ENCODE measurements at regions not wholly inside any gene's neighbourhood (a gene's known extent, or its start where the extent isn't known, plus 50 kb on each side); places are given as distances from the start of the nearest gene placed in this dataset.

DNA sequence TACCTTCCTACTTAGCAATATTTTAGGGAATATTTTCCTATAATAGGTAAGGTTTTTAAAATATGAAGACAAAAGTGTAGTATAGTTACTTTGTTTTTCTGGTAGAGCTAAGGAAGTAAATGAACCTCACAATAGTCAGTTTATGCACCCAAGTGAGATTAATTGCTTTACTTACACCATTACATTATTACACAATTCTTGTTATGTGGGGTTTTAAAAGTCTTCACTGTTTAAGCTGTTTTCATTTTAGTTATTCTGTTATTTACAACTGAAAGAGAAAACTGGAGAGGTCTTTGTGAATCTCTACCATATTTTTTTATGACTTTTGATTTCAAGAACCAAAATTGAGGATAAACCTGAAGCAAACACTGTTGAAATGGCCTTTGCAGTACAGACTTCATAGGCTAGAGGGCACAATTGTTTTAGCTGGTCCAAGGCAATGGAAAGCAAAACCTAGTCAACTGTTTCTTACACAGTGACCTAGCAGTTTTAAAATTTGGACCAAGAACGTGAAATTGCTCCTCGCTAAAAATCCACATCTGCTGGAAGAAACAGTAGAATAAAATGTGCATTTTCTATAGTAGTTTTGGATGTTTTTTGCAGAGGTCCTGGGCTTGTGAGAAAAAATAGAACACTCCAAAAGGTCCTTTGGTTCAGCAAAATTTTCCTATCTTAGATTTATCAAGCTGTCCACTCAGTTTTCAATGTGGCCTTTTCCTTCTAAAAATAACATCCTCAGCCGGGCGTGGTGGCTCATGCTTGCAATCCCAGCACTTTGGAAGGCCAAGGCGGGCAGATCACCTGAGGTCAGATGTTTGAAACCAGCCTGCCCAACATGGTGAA, 66.4 kb upstream of the FER start:
- TF ChIP-seq POLR2A (IDR thresholded peaks at IDR 0.05) (no peak), CTCF (IDR thresholded peaks at IDR 0.05) (peak in 1 of 3 donors; percentile 11)
- intact Hi-C loops (cut with DNase I; ENCODE audit: low total_unique reads) = no loop called here
- 15 to 35% methylated on average over 5 of the region's 5 CpGs for WGBS, 2 donors
- DNase-seq (ENCODE audit: low spot score in 2 of 2) = peak in 1 of 2 donors; percentile 44
- no peak overlapping the region for H3K4me3 ChIP-seq (ENCODE audit: low read depth, poor library complexity, severe bottlenecking)

DNA sequence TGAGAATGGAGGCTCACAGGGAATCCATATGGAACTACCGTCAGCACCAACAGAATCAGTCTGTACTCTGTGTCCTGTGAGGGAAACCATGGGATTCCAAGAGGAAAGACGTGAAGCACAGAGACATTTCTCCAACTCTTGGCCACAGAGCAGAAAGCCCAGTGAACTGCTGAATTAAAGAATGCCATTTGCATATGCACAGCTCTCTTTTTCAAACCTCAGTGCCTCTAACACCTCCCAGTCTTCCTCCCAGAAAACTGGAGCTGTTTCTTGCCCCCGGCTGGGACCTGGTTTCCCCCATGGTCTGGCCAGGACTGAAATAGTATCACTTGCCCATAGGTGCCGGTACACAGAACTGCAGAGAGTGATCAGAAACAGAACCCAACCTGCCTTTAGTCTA, 69.6 kb upstream of the FER start:
- no peak overlapping the region for H3K4me3 ChIP-seq (ENCODE audit: low read depth, poor library complexity, severe bottlenecking)
- no peak for DNase-seq (ENCODE audit: low spot score in 2 of 2)
- TF ChIP-seq CTCF (IDR thresholded peaks at IDR 0.05) (no peak), POLR2A (IDR thresholded peaks at IDR 0.05) (no peak)
- 72 to 87% methylated on average over 4 of the region's 4 CpGs for WGBS, 2 donors
- intact Hi-C loops (cut with DNase I; ENCODE audit: low total_unique reads) = no loop called here

GRCh38 chr5:108675736-108676135, 72.0 kb upstream of the FER start:
- WGBS, 2 donors = 95 to 96% methylated on average over 5 of the region's 5 CpGs
- H3K4me3 ChIP-seq (ENCODE audit: low read depth, poor library complexity, severe bottlenecking) = no peak overlapping the region
- intact Hi-C loops (cut with DNase I; ENCODE audit: low total_unique reads) = no loop called here
- DNase-seq (ENCODE audit: low spot score in 2 of 2) = no peak
- no peak for TF ChIP-seq POLR2A (IDR thresholded peaks at IDR 0.05)
- TF ChIP-seq CTCF (IDR thresholded peaks at IDR 0.05) = no peak

- intact Hi-C loops (cut with DNase I; ENCODE audit: low total_unique reads) = no loop called here
- no peak for TF ChIP-seq CTCF (IDR thresholded peaks at IDR 0.05)
- no peak for TF ChIP-seq POLR2A (IDR thresholded peaks at IDR 0.05)
- DNase-seq (ENCODE audit: low spot score in 2 of 2) = no peak
- no peak overlapping the region for H3K4me3 ChIP-seq (ENCODE audit: low read depth, poor library complexity, severe bottlenecking)
- WGBS, 2 donors = 54 to 57% methylated on average over 2 of the region's 2 CpGs
Observed at GRCh38 chr5:108672639-108673038, 75.1 kb upstream of the FER start.

- intact Hi-C loops (cut with DNase I; ENCODE audit: low total_unique reads) = no loop called here
- 77 to 81% methylated on average over 7 of the region's 7 CpGs for WGBS, 2 donors
- TF ChIP-seq CTCF (IDR thresholded peaks at IDR 0.05) (no peak), POLR2A (IDR thresholded peaks at IDR 0.05) (no peak)
- no peak for DNase-seq (ENCODE audit: low spot score in 2 of 2)
- H3K4me3 ChIP-seq (ENCODE audit: low read depth, poor library complexity, severe bottlenecking) = no peak overlapping the region
Observed at GRCh38 chr5:108670591-108671289, 77.0 kb upstream of the FER start.

Data from lower leg skin (tissue), 4 donors.